GM20000 (cell line): ENCODE measurements at regions not wholly inside any gene's neighbourhood (a gene's known extent, or its start where the extent isn't known, plus 50 kb on each side); places are given as distances from the start of the nearest gene placed in this dataset.

ENCODE experiments used
- DNase-seq: peaks from one replicate; pipeline ENCODE4 v3.0.0; 2012; ENCODE audit warnings: low spot score
- CTCF ChIP-seq: IDR thresholded peaks from 2 replicates; pipeline ENCODE4 v1.5.1; 2012; ENCODE audit warnings: mild to moderate bottlenecking, control low read depth; ENCODE audit errors: extremely low read depth, missing control alignments

GRCh38 chr5:66415208-66415607, 181.0 kb upstream of the MAST4 start:
- no peak for DNase-seq
- no peak for TF ChIP-seq CTCF

- no peak for TF ChIP-seq CTCF
- DNase-seq: no peak
Observed at GRCh38 chr5:66416698-66417097, 179.5 kb upstream of the MAST4 start.

- TF ChIP-seq CTCF: no peak
Observed at GRCh38 chr5:66417781-66418180, 178.4 kb upstream of the MAST4 start.

GRCh38 chr5:66423484-66423883, 172.7 kb upstream of the MAST4 start:
- no peak for DNase-seq
- TF ChIP-seq CTCF: no peak

More at GRCh38 chr5:66417781-66418180, 178.4 kb upstream of the MAST4 start:
- no peak for DNase-seq

- TF ChIP-seq CTCF: no peak
- DNase-seq: no peak
Observed at GRCh38 chr5:66425842-66426241, 170.4 kb upstream of the MAST4 start.

- no peak for TF ChIP-seq CTCF
- no peak for DNase-seq
Observed at GRCh38 chr5:66426259-66427138, 169.7 kb upstream of the MAST4 start.

- TF ChIP-seq CTCF: no peak
- no peak for DNase-seq
Observed at GRCh38 chr5:66427139-66427442, 169.1 kb upstream of the MAST4 start.
